ENCODE measurements at regions not wholly inside any gene's neighbourhood (a gene's known extent, or its start where the extent isn't known, plus 50 kb on each side); places are given as distances from the start of the nearest gene placed in this dataset.

GRCh38 chr14:47843236-47843635 lies 167.8 kb upstream of the MDGA2 start:
- FAIRE-seq (no peak), DNase-seq (ENCODE audit: low read depth, low spot score) (no peak)
- Histone ChIP-seq H4K20me1 (ENCODE audit: control insufficient read depth, extremely low read depth, insufficient read depth, low read length) (no peaks in the 10 kb centered on the region), H3K4me3 (ENCODE audit: control insufficient read depth in 2 of 3, extremely low read depth in 1 of 3, insufficient read depth in 2 of 3, low read depth in 1 of 3, low read length in 3 of 3) (no peak overlapping the region), H3K27me3 (ENCODE audit: control insufficient read depth, extremely low read depth, insufficient read depth, low read length) (no peaks in the 10 kb centered on the region), H3K36me3 (ENCODE audit: control insufficient read depth in 2 of 2, extremely low read depth in 1 of 2, insufficient read depth in 2 of 2, low read length in 2 of 2) (no peaks in the 10 kb centered on the region), H3K4me2 (ENCODE audit: control insufficient read depth, extremely low read depth, insufficient read depth, low read depth, low read length) (no peak overlapping the region), H3K4me1 (ENCODE audit: control insufficient read depth, extremely low read depth, insufficient read depth, low read length) (no peaks in the 10 kb centered on the region), H3K79me2 (ENCODE audit: control insufficient read depth, insufficient read depth, low read length) (no peaks in the 10 kb centered on the region), H3K27ac (ENCODE audit: control insufficient read depth, insufficient read depth, low read length) (no peak overlapping the region), H3K9me3 (ENCODE audit: control insufficient read depth, low read depth, low read length) (no peaks in the 10 kb centered on the region), H2AFZ (ENCODE audit: control insufficient read depth, low read length) (no peak overlapping the region), H3K9me1 (ENCODE audit: control insufficient read depth, extremely low read depth, insufficient read depth, low read length) (no peaks in the 10 kb centered on the region), H3K9ac (ENCODE audit: control insufficient read depth, extremely low read depth, insufficient read depth, low read length) (no peak overlapping the region)
- dilution Hi-C loops (cut with MboI; ENCODE audit: extremely low pct_ligation_motif_present, low sequenced_read_pairs) = no loop called here
- TF ChIP-seq EZH2 (IDR thresholded peaks at IDR 0.05; ENCODE audit: low read length) (no peak), CTCF (optimal IDR thresholded peaks at IDR 0.05 in 1 of 3, IDR thresholded peaks at IDR 0.05 in 1 of 3, conservative IDR thresholded peaks at IDR 0.05 in 1 of 3; ENCODE audit: extremely low read depth in 1 of 3, insufficient read depth in 2 of 3, low read length in 3 of 3) (no peak)

DNA sequence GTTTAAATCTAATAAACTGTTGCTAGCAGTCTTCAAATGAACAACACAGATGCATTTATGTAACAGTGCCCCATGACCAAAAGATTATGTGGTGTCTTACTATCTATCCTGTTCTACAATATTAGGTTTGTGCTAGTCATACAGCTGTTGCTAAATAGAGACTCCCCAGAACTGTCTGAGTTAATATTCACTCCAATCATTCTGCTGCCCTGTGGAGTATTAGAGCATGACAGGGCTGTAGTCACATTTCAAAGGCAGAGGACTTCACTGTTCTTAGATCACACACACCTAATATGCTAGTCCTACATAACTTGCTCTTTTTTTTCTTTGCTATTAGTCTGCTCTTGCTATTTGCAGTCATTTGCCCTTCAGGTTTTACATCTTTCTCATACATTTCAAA lies 157.6 kb upstream of the MDGA2 start:
- Histone ChIP-seq H2AFZ (ENCODE audit: control insufficient read depth, low read length) (no peak overlapping the region), H3K4me3 (ENCODE audit: control insufficient read depth in 2 of 3, extremely low read depth in 1 of 3, insufficient read depth in 2 of 3, low read depth in 1 of 3, low read length in 3 of 3) (no peak overlapping the region)
- dilution Hi-C loops (cut with MboI; ENCODE audit: extremely low pct_ligation_motif_present, low sequenced_read_pairs) = no loop called here

More for the DNA sequence above, 157.6 kb upstream of the MDGA2 start:
- H3K79me2 ChIP-seq (ENCODE audit: control insufficient read depth, insufficient read depth, low read length) = no peaks in the 10 kb centered on the region
- no peaks in the 10 kb centered on the region for H3K9me1 ChIP-seq (ENCODE audit: control insufficient read depth, extremely low read depth, insufficient read depth, low read length)
- peaks cover 2% of the 10 kb centered on the region for H3K9me3 ChIP-seq (ENCODE audit: control insufficient read depth, low read depth, low read length)
- no peaks in the 10 kb centered on the region for H3K4me1 ChIP-seq (ENCODE audit: control insufficient read depth, extremely low read depth, insufficient read depth, low read length)
- DNase-seq (ENCODE audit: low read depth, low spot score) (no peak), FAIRE-seq (no peak)
- no peak overlapping the region for H3K4me2 ChIP-seq (ENCODE audit: control insufficient read depth, extremely low read depth, insufficient read depth, low read depth, low read length)
- H3K9ac ChIP-seq (ENCODE audit: control insufficient read depth, extremely low read depth, insufficient read depth, low read length) = no peak overlapping the region
- no peaks in the 10 kb centered on the region for H3K27me3 ChIP-seq (ENCODE audit: control insufficient read depth, extremely low read depth, insufficient read depth, low read length)
- TF ChIP-seq CTCF (optimal IDR thresholded peaks at IDR 0.05 in 1 of 3, IDR thresholded peaks at IDR 0.05 in 1 of 3, conservative IDR thresholded peaks at IDR 0.05 in 1 of 3; ENCODE audit: extremely low read depth in 1 of 3, insufficient read depth in 2 of 3, low read length in 3 of 3) = no peak
- no peak for TF ChIP-seq EZH2 (IDR thresholded peaks at IDR 0.05; ENCODE audit: low read length)
- H3K27ac ChIP-seq (ENCODE audit: control insufficient read depth, insufficient read depth, low read length) = no peak overlapping the region
- no peaks in the 10 kb centered on the region for H3K36me3 ChIP-seq (ENCODE audit: control insufficient read depth in 2 of 2, extremely low read depth in 1 of 2, insufficient read depth in 2 of 2, low read length in 2 of 2)
- no peaks in the 10 kb centered on the region for H4K20me1 ChIP-seq (ENCODE audit: control insufficient read depth, extremely low read depth, insufficient read depth, low read length)
